ENCODE measurements at regions not wholly inside any gene's neighbourhood (a gene's known extent, or its start where the extent isn't known, plus 50 kb on each side); places are given as distances from the start of the nearest gene placed in this dataset.

- no peaks in the 10 kb centered on the region for H3F3A ChIP-seq (ENCODE audit: insufficient read depth, low read length, poor library complexity, severe bottlenecking)
- no peaks in the 10 kb centered on the region for H3K36me3 ChIP-seq (ENCODE audit: insufficient read depth, low read length)
- no peak overlapping the region for H3K9ac ChIP-seq (ENCODE audit: low read length)
- H3K9me3 ChIP-seq (ENCODE audit: low read length) = no peaks in the 10 kb centered on the region
- no peaks in the 10 kb centered on the region for H3K79me2 ChIP-seq (replicated peaks; ENCODE audit: insufficient read depth, low read length)
- H4K20me1 ChIP-seq (ENCODE audit: insufficient read depth) = no peaks in the 10 kb centered on the region
- no peak overlapping the region for H3K4me2 ChIP-seq (ENCODE audit: low read length)
- no peak overlapping the region for H2AFZ ChIP-seq (ENCODE audit: low read depth, low read length)
- no peak overlapping the region for H3K27ac ChIP-seq (ENCODE audit: low read length)
- TF ChIP-seq, protein P1, sequence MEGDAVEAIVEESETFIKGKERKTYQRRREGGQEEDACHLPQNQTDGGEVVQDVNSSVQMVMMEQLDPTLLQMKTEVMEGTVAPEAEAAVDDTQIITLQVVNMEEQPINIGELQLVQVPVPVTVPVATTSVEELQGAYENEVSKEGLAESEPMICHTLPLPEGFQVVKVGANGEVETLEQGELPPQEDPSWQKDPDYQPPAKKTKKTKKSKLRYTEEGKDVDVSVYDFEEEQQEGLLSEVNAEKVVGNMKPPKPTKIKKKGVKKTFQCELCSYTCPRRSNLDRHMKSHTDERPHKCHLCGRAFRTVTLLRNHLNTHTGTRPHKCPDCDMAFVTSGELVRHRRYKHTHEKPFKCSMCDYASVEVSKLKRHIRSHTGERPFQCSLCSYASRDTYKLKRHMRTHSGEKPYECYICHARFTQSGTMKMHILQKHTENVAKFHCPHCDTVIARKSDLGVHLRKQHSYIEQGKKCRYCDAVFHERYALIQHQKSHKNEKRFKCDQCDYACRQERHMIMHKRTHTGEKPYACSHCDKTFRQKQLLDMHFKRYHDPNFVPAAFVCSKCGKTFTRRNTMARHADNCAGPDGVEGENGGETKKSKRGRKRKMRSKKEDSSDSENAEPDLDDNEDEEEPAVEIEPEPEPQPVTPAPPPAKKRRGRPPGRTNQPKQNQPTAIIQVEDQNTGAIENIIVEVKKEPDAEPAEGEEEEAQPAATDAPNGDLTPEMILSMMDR (IDR thresholded peaks at IDR 0.05; ENCODE audit: poor library complexity, severe bottlenecking) = no peak
- TF ChIP-seq SMC3 (conservative IDR thresholded peaks at IDR 0.05; ENCODE audit: poor library complexity) = no peak
- no peak for TF ChIP-seq EP300 (conservative IDR thresholded peaks at IDR 0.05; ENCODE audit: poor library complexity, severe bottlenecking)
- no peak for TF ChIP-seq MXI1 (conservative IDR thresholded peaks at IDR 0.05; ENCODE audit: poor library complexity, severe bottlenecking)
- TF ChIP-seq REST (IDR thresholded peaks at IDR 0.05; ENCODE audit: borderline replicate concordance) = no peak
- no peak for TF ChIP-seq RAD21 (conservative IDR thresholded peaks at IDR 0.05)
- no peak for TF ChIP-seq EZH2 (IDR thresholded peaks at IDR 0.05; ENCODE audit: borderline replicate concordance, insufficient read depth, low read length, poor library complexity, severe bottlenecking)
- no peak for TF ChIP-seq TAF1 (IDR thresholded peaks at IDR 0.05; ENCODE audit: low read depth)
- no peak for TF ChIP-seq POLR2AphosphoS5 (IDR thresholded peaks at IDR 0.05)
- H3K4me3 ChIP-seq (ENCODE audit: low read length) = no peak overlapping the region
- no peaks in the 10 kb centered on the region for H3K27me3 ChIP-seq (ENCODE audit: insufficient read depth, low read depth, low read length)
- no peaks in the 10 kb centered on the region for H3K9me2 ChIP-seq (ENCODE audit: insufficient read depth, low read length)
Observed at GRCh38 chr3:154791611-154792010, 288.5 kb upstream of the MME start.

GRCh38 chr3:154786724-154787123, 293.4 kb upstream of the MME start:
- no peak overlapping the region for H3K4me2 ChIP-seq (ENCODE audit: low read length)
- H3K4me3 ChIP-seq (ENCODE audit: low read length) = no peak overlapping the region
- no peaks in the 10 kb centered on the region for H3K27me3 ChIP-seq (ENCODE audit: insufficient read depth, low read depth, low read length)
- H4K20me1 ChIP-seq (ENCODE audit: insufficient read depth) = no peaks in the 10 kb centered on the region
- no peak overlapping the region for H3K9ac ChIP-seq (ENCODE audit: low read length)
- no peaks in the 10 kb centered on the region for H3K9me3 ChIP-seq (ENCODE audit: low read length)
- no peak for TF ChIP-seq EZH2 (IDR thresholded peaks at IDR 0.05; ENCODE audit: borderline replicate concordance, insufficient read depth, low read length, poor library complexity, severe bottlenecking)
- TF ChIP-seq, protein P1 (IDR thresholded peaks at IDR 0.05; ENCODE audit: poor library complexity, severe bottlenecking) = no peak
- TF ChIP-seq MXI1 (conservative IDR thresholded peaks at IDR 0.05; ENCODE audit: poor library complexity, severe bottlenecking) = no peak
- TF ChIP-seq POLR2AphosphoS5 (IDR thresholded peaks at IDR 0.05) = no peak
- no peak for TF ChIP-seq SMC3 (conservative IDR thresholded peaks at IDR 0.05; ENCODE audit: poor library complexity)
- TF ChIP-seq TAF1 (IDR thresholded peaks at IDR 0.05; ENCODE audit: low read depth) = no peak
- TF ChIP-seq RAD21 (conservative IDR thresholded peaks at IDR 0.05) = no peak
- no peak for TF ChIP-seq EP300 (conservative IDR thresholded peaks at IDR 0.05; ENCODE audit: poor library complexity, severe bottlenecking)
- no peak for TF ChIP-seq REST (IDR thresholded peaks at IDR 0.05; ENCODE audit: borderline replicate concordance)
- no peak overlapping the region for H2AFZ ChIP-seq (ENCODE audit: low read depth, low read length)
- H3K9me2 ChIP-seq (ENCODE audit: insufficient read depth, low read length) = no peaks in the 10 kb centered on the region
- H3K36me3 ChIP-seq (ENCODE audit: insufficient read depth, low read length) = no peaks in the 10 kb centered on the region
- no peak overlapping the region for H3K27ac ChIP-seq (ENCODE audit: low read length)
- H3F3A ChIP-seq (ENCODE audit: insufficient read depth, low read length, poor library complexity, severe bottlenecking) = no peaks in the 10 kb centered on the region
- no peaks in the 10 kb centered on the region for H3K79me2 ChIP-seq (replicated peaks; ENCODE audit: insufficient read depth, low read length)

Data from neural cell (in vitro differentiated cells).